Neural cell (in vitro differentiated cells): ENCODE measurements at regions not wholly inside any gene's neighbourhood (a gene's known extent, or its start where the extent isn't known, plus 50 kb on each side); places are given as distances from the start of the nearest gene placed in this dataset.

Experiments used
- CTCF ChIP-seq: fragments of 450-650 bp; IDR thresholded peaks from 2 replicates; pipeline ENCODE4 v1.5.1; 2014; ENCODE audit warnings: antibody characterized with exemption, mild to moderate bottlenecking, moderate library complexity; ENCODE audit not compliant: poor library complexity, severe bottlenecking
- EP300 ChIP-seq: fragments of 450-650 bp; conservative IDR thresholded peaks from 2 replicates; pipeline ENCODE4 v1.6.1; 2014; ENCODE audit warnings: antibody characterized with exemption, mild to moderate bottlenecking, moderate library complexity; ENCODE audit not compliant: poor library complexity, severe bottlenecking
- EZH2 ChIP-seq: fragments of 200-600, 300-800 bp; shearing (Covaris generic), sonication (generic); IDR thresholded peaks from 2 replicates; pipeline ENCODE4 v1.6.1; 2014; ENCODE audit warnings: antibody characterized with exemption, low read length, borderline replicate concordance, mild to moderate bottlenecking; ENCODE audit not compliant: insufficient read depth, poor library complexity, severe bottlenecking
- MXI1 ChIP-seq: fragments of 450-650 bp; conservative IDR thresholded peaks from 2 replicates; pipeline ENCODE4 v1.6.1; 2014; ENCODE audit warnings: antibody characterized with exemption, mild to moderate bottlenecking; ENCODE audit not compliant: poor library complexity, severe bottlenecking
- POLR2AphosphoS5 ChIP-seq: IDR thresholded peaks from 2 replicates; pipeline ENCODE4 v1.6.1; 2012
- RAD21 ChIP-seq: fragments of 450-650 bp; conservative IDR thresholded peaks from 2 replicates; pipeline ENCODE4 v1.6.1; 2014; ENCODE audit warnings: antibody characterized with exemption, mild to moderate bottlenecking, moderate library complexity
- SMC3 ChIP-seq: fragments of 450-650 bp; conservative IDR thresholded peaks from 2 replicates; pipeline ENCODE4 v1.6.1; 2014; ENCODE audit warnings: antibody characterized with exemption, mild to moderate bottlenecking, moderate library complexity; ENCODE audit not compliant: poor library complexity
- TAF1 ChIP-seq: IDR thresholded peaks from 2 replicates; pipeline ENCODE4 v1.6.1; 2012; ENCODE audit warnings: low read depth
- TF ChIP-seq, protein P1 (sequence below): IDR thresholded peaks from 2 replicates; pipeline ENCODE4 v1.6.1; 2012; ENCODE audit warnings: borderline replicate concordance

GRCh38 chr9:81759680-81760215 is 70.4 kb upstream of the TLE1 start:
- no peak for TF ChIP-seq CTCF
- no peak for TF ChIP-seq SMC3
- TF ChIP-seq RAD21, result no peak
- TF ChIP-seq POLR2AphosphoS5, result no peak
- TF ChIP-seq TAF1, result no peak
- TF ChIP-seq MXI1, result no peak
- TF ChIP-seq EP300, result no peak
- TF ChIP-seq, protein P1, sequence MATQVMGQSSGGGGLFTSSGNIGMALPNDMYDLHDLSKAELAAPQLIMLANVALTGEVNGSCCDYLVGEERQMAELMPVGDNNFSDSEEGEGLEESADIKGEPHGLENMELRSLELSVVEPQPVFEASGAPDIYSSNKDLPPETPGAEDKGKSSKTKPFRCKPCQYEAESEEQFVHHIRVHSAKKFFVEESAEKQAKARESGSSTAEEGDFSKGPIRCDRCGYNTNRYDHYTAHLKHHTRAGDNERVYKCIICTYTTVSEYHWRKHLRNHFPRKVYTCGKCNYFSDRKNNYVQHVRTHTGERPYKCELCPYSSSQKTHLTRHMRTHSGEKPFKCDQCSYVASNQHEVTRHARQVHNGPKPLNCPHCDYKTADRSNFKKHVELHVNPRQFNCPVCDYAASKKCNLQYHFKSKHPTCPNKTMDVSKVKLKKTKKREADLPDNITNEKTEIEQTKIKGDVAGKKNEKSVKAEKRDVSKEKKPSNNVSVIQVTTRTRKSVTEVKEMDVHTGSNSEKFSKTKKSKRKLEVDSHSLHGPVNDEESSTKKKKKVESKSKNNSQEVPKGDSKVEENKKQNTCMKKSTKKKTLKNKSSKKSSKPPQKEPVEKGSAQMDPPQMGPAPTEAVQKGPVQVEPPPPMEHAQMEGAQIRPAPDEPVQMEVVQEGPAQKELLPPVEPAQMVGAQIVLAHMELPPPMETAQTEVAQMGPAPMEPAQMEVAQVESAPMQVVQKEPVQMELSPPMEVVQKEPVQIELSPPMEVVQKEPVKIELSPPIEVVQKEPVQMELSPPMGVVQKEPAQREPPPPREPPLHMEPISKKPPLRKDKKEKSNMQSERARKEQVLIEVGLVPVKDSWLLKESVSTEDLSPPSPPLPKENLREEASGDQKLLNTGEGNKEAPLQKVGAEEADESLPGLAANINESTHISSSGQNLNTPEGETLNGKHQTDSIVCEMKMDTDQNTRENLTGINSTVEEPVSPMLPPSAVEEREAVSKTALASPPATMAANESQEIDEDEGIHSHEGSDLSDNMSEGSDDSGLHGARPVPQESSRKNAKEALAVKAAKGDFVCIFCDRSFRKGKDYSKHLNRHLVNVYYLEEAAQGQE, result no peak
- TF ChIP-seq EZH2, result no peak
